ENCODE measurements at regions not wholly inside any gene's neighbourhood (a gene's known extent, or its start where the extent isn't known, plus 50 kb on each side); places are given as distances from the start of the nearest gene placed in this dataset.

DNA sequence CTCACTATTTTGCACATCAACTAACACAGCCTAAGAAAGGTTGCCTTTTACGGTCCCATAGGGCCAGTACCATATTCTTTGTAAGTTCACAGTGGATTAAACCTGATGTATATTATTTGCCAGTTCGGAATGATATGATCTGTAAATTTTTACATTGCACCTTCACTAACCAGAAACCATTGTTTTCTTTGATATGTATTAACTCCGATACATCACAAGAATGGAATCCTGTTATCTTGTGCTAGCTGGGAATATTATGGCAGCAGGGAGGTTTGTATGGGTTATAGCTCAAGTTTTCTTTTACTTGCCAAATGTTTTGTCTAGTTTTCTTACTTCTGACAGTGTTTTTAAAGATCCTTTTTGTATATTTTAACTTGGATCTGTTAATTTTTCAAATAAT lies 51.4 kb upstream of the S1PR1 start:
- no peak for DNase-seq
- H3K4me3 ChIP-seq = no peak overlapping the region
- H3K36me3 ChIP-seq (ENCODE audit: low read depth, missing control alignments) = no peaks in the 10 kb centered on the region
- intact Hi-C loops (cut with DNase I; ENCODE audit: low total_unique reads) = no loop called here
- no peak overlapping the region for H3K27ac ChIP-seq
- H3K4me1 ChIP-seq = no peaks in the 10 kb centered on the region
- TF ChIP-seq, protein P1, sequence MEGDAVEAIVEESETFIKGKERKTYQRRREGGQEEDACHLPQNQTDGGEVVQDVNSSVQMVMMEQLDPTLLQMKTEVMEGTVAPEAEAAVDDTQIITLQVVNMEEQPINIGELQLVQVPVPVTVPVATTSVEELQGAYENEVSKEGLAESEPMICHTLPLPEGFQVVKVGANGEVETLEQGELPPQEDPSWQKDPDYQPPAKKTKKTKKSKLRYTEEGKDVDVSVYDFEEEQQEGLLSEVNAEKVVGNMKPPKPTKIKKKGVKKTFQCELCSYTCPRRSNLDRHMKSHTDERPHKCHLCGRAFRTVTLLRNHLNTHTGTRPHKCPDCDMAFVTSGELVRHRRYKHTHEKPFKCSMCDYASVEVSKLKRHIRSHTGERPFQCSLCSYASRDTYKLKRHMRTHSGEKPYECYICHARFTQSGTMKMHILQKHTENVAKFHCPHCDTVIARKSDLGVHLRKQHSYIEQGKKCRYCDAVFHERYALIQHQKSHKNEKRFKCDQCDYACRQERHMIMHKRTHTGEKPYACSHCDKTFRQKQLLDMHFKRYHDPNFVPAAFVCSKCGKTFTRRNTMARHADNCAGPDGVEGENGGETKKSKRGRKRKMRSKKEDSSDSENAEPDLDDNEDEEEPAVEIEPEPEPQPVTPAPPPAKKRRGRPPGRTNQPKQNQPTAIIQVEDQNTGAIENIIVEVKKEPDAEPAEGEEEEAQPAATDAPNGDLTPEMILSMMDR (IDR thresholded peaks at IDR 0.05) = no peak
- no peak for TF ChIP-seq POLR2A (IDR thresholded peaks at IDR 0.05)
- no peaks in the 10 kb centered on the region for H3K27me3 ChIP-seq
- 78 to 80% methylated on average over 3 of the region's 3 CpGs for WGBS, 2 donors
- H3K9me3 ChIP-seq = no peaks in the 10 kb centered on the region

DNA sequence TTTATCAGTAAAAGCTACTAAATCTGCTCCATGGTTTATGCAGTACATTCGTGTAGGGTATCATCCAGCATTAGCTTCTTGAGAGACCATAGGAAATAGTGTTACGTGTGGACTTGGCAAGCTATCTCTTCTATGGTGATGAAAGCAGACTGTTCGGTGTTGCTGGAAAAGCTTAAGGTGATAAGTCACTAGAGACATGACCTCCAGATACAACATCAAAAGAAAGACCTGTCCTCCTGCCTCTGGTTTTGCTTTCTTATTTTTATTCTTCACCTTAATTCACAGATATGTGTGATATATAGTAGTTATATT lies 53.5 kb upstream of the S1PR1 start:
- intact Hi-C loops (cut with DNase I; ENCODE audit: low total_unique reads) = no loop called here
- Histone ChIP-seq H3K4me3 (no peak overlapping the region), H3K27ac (no peak overlapping the region), H3K27me3 (no peaks in the 10 kb centered on the region), H3K36me3 (ENCODE audit: low read depth, missing control alignments) (no peaks in the 10 kb centered on the region), H3K9me3 (no peaks in the 10 kb centered on the region), H3K4me1 (no peaks in the 10 kb centered on the region)
- WGBS, 2 donors = 46 to 48% methylated on average over 3 of the region's 3 CpGs
- DNase-seq = no peak
- TF ChIP-seq, protein P1 (IDR thresholded peaks at IDR 0.05) = no peak

DNA sequence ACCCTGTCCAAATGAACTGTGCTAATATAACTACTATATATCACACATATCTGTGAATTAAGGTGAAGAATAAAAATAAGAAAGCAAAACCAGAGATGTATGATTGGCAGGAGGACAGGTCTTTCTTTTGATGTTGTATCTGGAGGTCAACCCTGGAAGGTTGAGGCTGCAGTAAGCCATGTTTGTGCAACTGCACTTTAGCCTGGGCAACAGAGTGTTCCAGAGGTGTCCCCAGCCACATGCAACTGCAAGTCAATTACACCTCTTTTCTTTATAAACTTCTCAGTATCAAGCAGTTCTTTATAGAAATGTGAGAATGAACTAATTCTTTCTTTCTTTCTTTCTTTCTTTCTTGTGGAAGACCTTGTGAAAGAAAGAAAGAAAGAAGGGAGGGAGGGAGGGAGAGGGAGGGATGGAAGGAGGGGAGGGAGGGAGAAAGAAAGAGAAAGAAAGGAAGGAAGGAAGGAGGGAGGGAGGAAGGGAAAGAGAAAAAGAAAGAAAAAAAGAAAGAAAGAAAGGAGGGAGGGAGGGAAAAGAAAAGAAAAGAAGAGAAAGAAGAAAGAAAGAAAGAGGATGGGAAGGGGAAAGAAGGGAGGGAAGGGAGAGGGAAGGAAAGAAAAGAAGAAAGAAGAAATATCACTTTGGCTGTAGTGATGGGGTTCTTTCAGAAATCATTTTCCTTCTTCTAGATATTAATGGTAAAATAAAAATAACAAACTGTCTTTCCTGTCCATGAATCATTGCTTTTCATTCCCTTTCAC lies 54.0 kb upstream of the S1PR1 start:
- H3K36me3 ChIP-seq (ENCODE audit: low read depth, missing control alignments) = no peaks in the 10 kb centered on the region
- no peaks in the 10 kb centered on the region for H3K27me3 ChIP-seq
- no peaks in the 10 kb centered on the region for H3K4me1 ChIP-seq
- no peaks in the 10 kb centered on the region for H3K9me3 ChIP-seq
- DNase-seq = no peak
- no peak overlapping the region for H3K4me3 ChIP-seq
- H3K27ac ChIP-seq = no peak overlapping the region
- intact Hi-C loops (cut with DNase I; ENCODE audit: low total_unique reads) = no loop called here
- TF ChIP-seq POLR2A (IDR thresholded peaks at IDR 0.05) = no peak
- TF ChIP-seq, protein P1 (IDR thresholded peaks at IDR 0.05) = no peak

DNA sequence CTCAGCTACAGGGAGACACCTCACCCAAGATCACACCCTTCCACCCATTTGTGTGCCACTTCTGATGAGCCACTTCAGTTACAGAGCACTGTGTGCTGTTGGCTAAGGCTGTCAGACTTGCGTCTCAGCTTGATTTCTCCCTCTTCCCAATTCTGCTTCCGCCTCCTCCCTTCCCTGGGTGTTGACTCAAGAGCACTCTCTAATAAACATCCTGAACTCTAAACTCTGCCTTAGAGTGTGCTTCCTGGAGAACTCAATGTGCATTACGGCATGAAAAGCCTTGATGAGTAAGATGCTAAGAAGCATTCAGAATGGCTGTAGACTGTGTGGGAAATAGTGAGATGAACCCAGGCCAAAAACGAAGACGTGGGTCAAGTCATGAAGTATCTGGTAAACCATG lies 54.9 kb upstream of the S1PR1 start:
- WGBS, 2 donors = 85 to 86% methylated on average over 5 of the region's 5 CpGs
- Histone ChIP-seq H3K4me3 (no peak overlapping the region), H3K27ac (no peak overlapping the region), H3K36me3 (ENCODE audit: low read depth, missing control alignments) (no peaks in the 10 kb centered on the region), H3K9me3 (no peaks in the 10 kb centered on the region), H3K4me1 (no peaks in the 10 kb centered on the region), H3K27me3 (no peaks in the 10 kb centered on the region)
- intact Hi-C loops (cut with DNase I; ENCODE audit: low total_unique reads) = no loop called here
- no peak for TF ChIP-seq POLR2A (IDR thresholded peaks at IDR 0.05)
- TF ChIP-seq, protein P1 (IDR thresholded peaks at IDR 0.05) = no peak
- DNase-seq = no peak
